GM23338 (cell line): ENCODE measurements at regions not wholly inside any gene's neighbourhood (a gene's known extent, or its start where the extent isn't known, plus 50 kb on each side); places are given as distances from the start of the nearest gene placed in this dataset.

Source experiments
- ATAC-seq: fragments of 200-7000 bp; cut with Tn5 transposase; 3 replicates; pipeline ENCODE4 v1.9.1; 2020
- DNase-seq: peaks from one replicate; pipeline ENCODE4 v3.0.0-alpha.2; 2015; ENCODE audit warnings: low spot score
- H2AFZ ChIP-seq: fragments of 200-600 bp; sonication (generic); 2 replicates; pipeline ENCODE4 v1.8.0; 2016; ENCODE audit warnings: antibody characterized with exemption, mild to moderate bottlenecking, moderate library complexity
- H3F3A ChIP-seq: fragments of 200-600 bp; sonication (generic); replicated peaks from 2 replicates; pipeline ENCODE4 v1.8.0; 2017; ENCODE audit warnings: antibody characterized with exemption, mixed run types, low read depth
- H3K27ac ChIP-seq: fragments of 200-600 bp; sonication (generic); 2 replicates; pipeline ENCODE4 v1.6.1; 2016; ENCODE audit warnings: low read depth
- H3K27me3 ChIP-seq: fragments of 200-600 bp; sonication (generic); 2 replicates; pipeline ENCODE4 v1.8.0; 2016; ENCODE audit warnings: mild to moderate bottlenecking, mixed run types, moderate library complexity; ENCODE audit not compliant: insufficient read depth
- H3K36me3 ChIP-seq: fragments of 200-600 bp; sonication (generic); 2 replicates; pipeline ENCODE4 v1.8.0; 2016; ENCODE audit warnings: mild to moderate bottlenecking; ENCODE audit not compliant: insufficient read depth
- H3K4me1 ChIP-seq: fragments of 200-600 bp; sonication (generic); 2 replicates; pipeline ENCODE4 v1.8.0; 2016; ENCODE audit warnings: mild to moderate bottlenecking, moderate library complexity; ENCODE audit not compliant: insufficient read depth
- H3K4me2 ChIP-seq: fragments of 200-600 bp; sonication (generic); 2 replicates; pipeline ENCODE4 v1.7.1; 2017; ENCODE audit warnings: mixed run types
- H3K4me3 ChIP-seq: fragments of 200-600 bp; sonication (generic); 2 replicates; pipeline ENCODE4 v1.6.1; 2016; ENCODE audit warnings: mixed run types
- H3K79me2 ChIP-seq: fragments of 200-600 bp; sonication (generic); replicated peaks from 2 replicates; pipeline ENCODE4 v1.8.0; 2017; ENCODE audit warnings: mild to moderate bottlenecking; ENCODE audit not compliant: insufficient read depth
- H3K9me2 ChIP-seq: fragments of 200-600 bp; sonication (generic); 2 replicates; pipeline ENCODE4 v1.8.0; 2017; ENCODE audit not compliant: insufficient read depth
- H4K20me1 ChIP-seq: fragments of 200-600 bp; sonication (generic); replicated peaks from 2 replicates; pipeline ENCODE4 v1.8.0; 2017; ENCODE audit warnings: mild to moderate bottlenecking; ENCODE audit not compliant: insufficient read depth
- H3K27ac Mint-ChIP-seq: 2 replicates; pipeline ENCODE4 v1.8.0; 2020; ENCODE audit warnings: inconsistent platforms, mild to moderate bottlenecking, moderate library complexity, mixed read lengths
- H3K27me3 Mint-ChIP-seq: 3 replicates; pipeline ENCODE4 v1.8.0; 2022; ENCODE audit warnings: low read depth, mild to moderate bottlenecking, moderate library complexity, mixed read lengths, inconsistent platforms; ENCODE audit not compliant: insufficient read depth, poor library complexity
- H3K36me3 Mint-ChIP-seq: 3 replicates; pipeline ENCODE4 v1.8.0; 2021; ENCODE audit warnings: low read depth, mild to moderate bottlenecking, inconsistent platforms, moderate library complexity, mixed read lengths
- H3K4me1 Mint-ChIP-seq: 3 replicates; pipeline ENCODE4 v1.8.0; 2020; ENCODE audit warnings: mild to moderate bottlenecking, inconsistent platforms, mixed read lengths
- H3K4me3 Mint-ChIP-seq: 3 replicates; pipeline ENCODE4 v1.8.0; 2021; ENCODE audit warnings: moderate library complexity, mild to moderate bottlenecking, inconsistent platforms, mixed read lengths
- H3K9me3 Mint-ChIP-seq: 3 replicates; pipeline ENCODE4 v1.8.0; 2020; ENCODE audit warnings: moderate library complexity, mild to moderate bottlenecking, inconsistent platforms, mixed read lengths
- EZH2 ChIP-seq: fragments of 200-600 bp; sonication (generic); IDR thresholded peaks from one replicate; pipeline ENCODE4 v1.8.0; 2017; ENCODE audit warnings: antibody characterized with exemption, mild to moderate bottlenecking, low read depth; ENCODE audit not compliant: unreplicated experiment
- ZNF114 ChIP-seq: fragments of 250-450 bp; sonication (Bioruptor Pico); IDR thresholded peaks from 2 replicates; pipeline ENCODE4 v1.5.0; 2020; ENCODE audit warnings: mild to moderate bottlenecking, moderate library complexity
- TF ChIP-seq, protein P1 (sequence below): IDR thresholded peaks from one replicate; pipeline ENCODE4 v1.6.1; 2018; ENCODE audit warnings: antibody characterized with exemption; ENCODE audit not compliant: unreplicated experiment
- TF ChIP-seq, protein P2 (sequence below): IDR thresholded peaks from 2 replicates; pipeline ENCODE4 v1.6.1; 2016; ENCODE audit warnings: antibody characterized with exemption
- TF ChIP-seq, protein P3 (sequence below), 2 experiments: fragments of 200-600 bp in 1 of 2; sonication (generic) in 1 of 2; conservative IDR thresholded peaks; 2 replicates each; pipeline versions ENCODE4 v1.5.1 to v1.6.1; 2016 to 2017; ENCODE audit warnings: antibody characterized with exemption in 2 of 2, low read depth in 2 of 2, mild to moderate bottlenecking in 2 of 2, moderate library complexity in 1 of 2

DNA sequence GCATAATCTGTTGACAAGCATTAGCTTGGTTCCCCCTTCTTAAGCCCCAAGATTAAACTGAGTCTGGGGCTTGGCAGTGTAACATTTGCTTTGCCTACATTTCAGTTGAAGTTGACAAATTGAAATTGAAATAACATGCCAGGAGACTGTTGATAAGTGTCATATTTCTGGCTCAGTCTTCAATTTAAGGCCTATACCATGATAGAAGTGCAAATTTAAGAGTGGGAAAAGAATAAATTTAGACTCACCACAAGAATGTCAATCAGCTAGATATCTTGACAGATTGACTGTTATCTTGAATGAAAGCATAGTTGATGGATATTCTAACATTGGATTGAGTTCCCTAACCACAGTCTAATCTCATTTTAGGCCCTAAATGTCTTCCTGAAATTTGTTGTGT lies 117.6 kb downstream of the MAGEB17 start (continued):
- TF ChIP-seq, protein P1, sequence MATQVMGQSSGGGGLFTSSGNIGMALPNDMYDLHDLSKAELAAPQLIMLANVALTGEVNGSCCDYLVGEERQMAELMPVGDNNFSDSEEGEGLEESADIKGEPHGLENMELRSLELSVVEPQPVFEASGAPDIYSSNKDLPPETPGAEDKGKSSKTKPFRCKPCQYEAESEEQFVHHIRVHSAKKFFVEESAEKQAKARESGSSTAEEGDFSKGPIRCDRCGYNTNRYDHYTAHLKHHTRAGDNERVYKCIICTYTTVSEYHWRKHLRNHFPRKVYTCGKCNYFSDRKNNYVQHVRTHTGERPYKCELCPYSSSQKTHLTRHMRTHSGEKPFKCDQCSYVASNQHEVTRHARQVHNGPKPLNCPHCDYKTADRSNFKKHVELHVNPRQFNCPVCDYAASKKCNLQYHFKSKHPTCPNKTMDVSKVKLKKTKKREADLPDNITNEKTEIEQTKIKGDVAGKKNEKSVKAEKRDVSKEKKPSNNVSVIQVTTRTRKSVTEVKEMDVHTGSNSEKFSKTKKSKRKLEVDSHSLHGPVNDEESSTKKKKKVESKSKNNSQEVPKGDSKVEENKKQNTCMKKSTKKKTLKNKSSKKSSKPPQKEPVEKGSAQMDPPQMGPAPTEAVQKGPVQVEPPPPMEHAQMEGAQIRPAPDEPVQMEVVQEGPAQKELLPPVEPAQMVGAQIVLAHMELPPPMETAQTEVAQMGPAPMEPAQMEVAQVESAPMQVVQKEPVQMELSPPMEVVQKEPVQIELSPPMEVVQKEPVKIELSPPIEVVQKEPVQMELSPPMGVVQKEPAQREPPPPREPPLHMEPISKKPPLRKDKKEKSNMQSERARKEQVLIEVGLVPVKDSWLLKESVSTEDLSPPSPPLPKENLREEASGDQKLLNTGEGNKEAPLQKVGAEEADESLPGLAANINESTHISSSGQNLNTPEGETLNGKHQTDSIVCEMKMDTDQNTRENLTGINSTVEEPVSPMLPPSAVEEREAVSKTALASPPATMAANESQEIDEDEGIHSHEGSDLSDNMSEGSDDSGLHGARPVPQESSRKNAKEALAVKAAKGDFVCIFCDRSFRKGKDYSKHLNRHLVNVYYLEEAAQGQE: no peak
- no peak for TF ChIP-seq EZH2
- no peak for TF ChIP-seq ZNF114 (CRISPR knock-in tag)
- TF ChIP-seq, protein P2, sequence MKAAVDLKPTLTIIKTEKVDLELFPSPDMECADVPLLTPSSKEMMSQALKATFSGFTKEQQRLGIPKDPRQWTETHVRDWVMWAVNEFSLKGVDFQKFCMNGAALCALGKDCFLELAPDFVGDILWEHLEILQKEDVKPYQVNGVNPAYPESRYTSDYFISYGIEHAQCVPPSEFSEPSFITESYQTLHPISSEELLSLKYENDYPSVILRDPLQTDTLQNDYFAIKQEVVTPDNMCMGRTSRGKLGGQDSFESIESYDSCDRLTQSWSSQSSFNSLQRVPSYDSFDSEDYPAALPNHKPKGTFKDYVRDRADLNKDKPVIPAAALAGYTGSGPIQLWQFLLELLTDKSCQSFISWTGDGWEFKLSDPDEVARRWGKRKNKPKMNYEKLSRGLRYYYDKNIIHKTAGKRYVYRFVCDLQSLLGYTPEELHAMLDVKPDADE: no peak
- TF ChIP-seq, protein P3, sequence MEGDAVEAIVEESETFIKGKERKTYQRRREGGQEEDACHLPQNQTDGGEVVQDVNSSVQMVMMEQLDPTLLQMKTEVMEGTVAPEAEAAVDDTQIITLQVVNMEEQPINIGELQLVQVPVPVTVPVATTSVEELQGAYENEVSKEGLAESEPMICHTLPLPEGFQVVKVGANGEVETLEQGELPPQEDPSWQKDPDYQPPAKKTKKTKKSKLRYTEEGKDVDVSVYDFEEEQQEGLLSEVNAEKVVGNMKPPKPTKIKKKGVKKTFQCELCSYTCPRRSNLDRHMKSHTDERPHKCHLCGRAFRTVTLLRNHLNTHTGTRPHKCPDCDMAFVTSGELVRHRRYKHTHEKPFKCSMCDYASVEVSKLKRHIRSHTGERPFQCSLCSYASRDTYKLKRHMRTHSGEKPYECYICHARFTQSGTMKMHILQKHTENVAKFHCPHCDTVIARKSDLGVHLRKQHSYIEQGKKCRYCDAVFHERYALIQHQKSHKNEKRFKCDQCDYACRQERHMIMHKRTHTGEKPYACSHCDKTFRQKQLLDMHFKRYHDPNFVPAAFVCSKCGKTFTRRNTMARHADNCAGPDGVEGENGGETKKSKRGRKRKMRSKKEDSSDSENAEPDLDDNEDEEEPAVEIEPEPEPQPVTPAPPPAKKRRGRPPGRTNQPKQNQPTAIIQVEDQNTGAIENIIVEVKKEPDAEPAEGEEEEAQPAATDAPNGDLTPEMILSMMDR (conservative IDR thresholded peaks at IDR 0.05; ENCODE audit: low read depth in 2 of 2): no peak

DNA sequence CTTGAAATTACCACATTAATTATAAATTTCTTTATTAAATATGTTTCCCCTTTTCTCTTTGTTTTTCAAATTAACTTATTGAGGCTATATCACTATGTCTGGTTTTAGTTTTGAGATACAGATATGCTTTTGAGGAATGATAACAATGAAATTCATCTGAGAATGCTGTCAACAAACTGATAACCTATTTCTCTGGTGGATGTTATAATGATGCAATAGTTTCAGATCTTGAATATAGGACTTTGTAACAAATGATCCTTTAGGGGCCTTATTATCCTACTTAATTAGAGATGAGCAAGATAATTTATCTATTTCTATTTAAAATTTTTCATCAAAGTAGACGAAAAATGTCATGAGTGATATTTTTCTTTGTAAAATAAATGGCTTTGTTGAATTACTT lies 123.7 kb downstream of the MAGEB17 start:
- Histone ChIP-seq H3K27ac (no peak overlapping the region), H2AFZ (no peak overlapping the region), H3K9me2 (0 out of 2 replicates have a peak, but pooled peaks cover 4% of the 10 kb centered on the region), H3K27me3 (no peaks in the 10 kb centered on the region), H3K4me1 (no peaks in the 10 kb centered on the region), H3K4me2 (no peak overlapping the region), H4K20me1 (no peaks in the 10 kb centered on the region), H3K4me3 (no peak overlapping the region), H3K36me3 (no peaks in the 10 kb centered on the region), H3K79me2 (no peaks in the 10 kb centered on the region), H3F3A (no peaks in the 10 kb centered on the region)
- DNase-seq (no peak), ATAC-seq (no peak)
- H3K4me3 Mint-ChIP-seq: no peak overlapping the region
- no peak overlapping the region for H3K27ac Mint-ChIP-seq
- H3K9me3 Mint-ChIP-seq: peaks cover 3% of the 10 kb centered on the region; the same call in 1 of the 3 replicates
- TF ChIP-seq, protein P2: no peak
- H3K4me1 Mint-ChIP-seq: peaks cover 8% of the 10 kb centered on the region
- H3K27me3 Mint-ChIP-seq: no peaks in the 10 kb centered on the region
- H3K36me3 Mint-ChIP-seq: peaks cover 6% of the 10 kb centered on the region; the same call in 1 of the 3 replicates
